ENCODE measurements at regions not wholly inside any gene's neighbourhood (a gene's known extent, or its start where the extent isn't known, plus 50 kb on each side); places are given as distances from the start of the nearest gene placed in this dataset.

DNA sequence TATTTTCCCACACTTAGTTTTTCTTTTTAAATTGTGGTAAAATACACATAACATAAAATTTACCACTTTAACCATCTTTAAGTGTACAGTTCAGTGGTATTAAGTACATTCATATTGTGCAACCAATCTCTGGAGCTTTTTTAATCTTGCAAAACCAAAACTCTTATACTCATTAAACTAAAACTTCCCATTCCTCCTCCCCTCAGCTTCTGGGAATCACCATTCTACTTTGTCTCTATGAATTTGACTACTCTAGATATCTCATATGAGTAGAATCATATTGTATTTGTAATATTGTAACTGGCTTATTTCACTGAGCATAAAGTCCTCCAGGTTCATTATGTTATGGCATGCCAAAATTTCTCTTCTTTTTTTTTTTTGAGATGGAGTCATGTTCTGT lies 86.4 kb upstream of the JAZF1 start:
- no peak overlapping the region for H3K4me3 ChIP-seq (ENCODE audit: insufficient read depth, low read depth, low read length)
- no peak overlapping the region for H3K56ac ChIP-seq (ENCODE audit: extremely low read depth, insufficient read depth, low read length)
- no peak overlapping the region for H2BK120ac ChIP-seq (ENCODE audit: low read depth, low read length)
- no peak overlapping the region for H2AFZ ChIP-seq (replicated peaks; ENCODE audit: low read length, poor library complexity)
- no peak overlapping the region for H4K8ac ChIP-seq (ENCODE audit: low read depth in 2 of 2, low read length in 2 of 2)
- H2AK9ac ChIP-seq (replicated peaks; ENCODE audit: low read depth, low read length, poor library complexity): no peak overlapping the region
- no peaks in the 10 kb centered on the region for H3K9me3 ChIP-seq (ENCODE audit: control insufficient read depth, insufficient read depth, low read length)
- BruUV-seq (replicated peaks): no TSS peak
- no peak overlapping the region for H4K91ac ChIP-seq (ENCODE audit: insufficient read depth, low read depth, low read length)
- H3K14ac ChIP-seq (replicated peaks; ENCODE audit: low read depth, low read length): no peak overlapping the region
- in situ Hi-C loops (cut with MboI; ENCODE audit: low sequenced_read_pairs) (no loop called here), dilution Hi-C loops (cut with HindIII; ENCODE audit: low sequenced_read_pairs, unreplicated experiment) (no loop called here), intact Hi-C loops (cut with micrococcal nuclease) (no loop called here)
- no peak overlapping the region for H3K23ac ChIP-seq (ENCODE audit: low read depth, low read length)
- no peak overlapping the region for H3K9ac ChIP-seq (ENCODE audit: low read depth, low read length)
- no peak overlapping the region for H4K5ac ChIP-seq (ENCODE audit: low read depth, low read length)
- TF ChIP-seq MXI1 (IDR thresholded peaks at IDR 0.05; ENCODE audit: borderline replicate concordance, low read depth, low read length) (no peak), ELK1 (IDR thresholded peaks at IDR 0.05; ENCODE audit: borderline replicate concordance, low read depth, low read length) (no peak), CHD1 (IDR thresholded peaks at IDR 0.05; ENCODE audit: low read depth, low read length) (no peak), CEBPB (IDR thresholded peaks at IDR 0.05; ENCODE audit: low read depth, low read length) (no peak), RCOR1 (IDR thresholded peaks at IDR 0.05; ENCODE audit: insufficient replicate concordance, low read length) (no peak), MAFK (IDR thresholded peaks at IDR 0.05; ENCODE audit: low read depth, low read length) (no peak), POLR2A (IDR thresholded peaks at IDR 0.05; ENCODE audit: low read depth, low read length) (no peak), FOS (IDR thresholded peaks at IDR 0.05; ENCODE audit: low read depth, low read length) (no peak), RAD21 (IDR thresholded peaks at IDR 0.05; ENCODE audit: low read length) (no peak), SMC3 (IDR thresholded peaks at IDR 0.05; ENCODE audit: low read depth, low read length) (no peak), BHLHE40 (IDR thresholded peaks at IDR 0.05; ENCODE audit: low read depth, low read length) (no peak), MAZ (IDR thresholded peaks at IDR 0.05; ENCODE audit: borderline replicate concordance, low read depth, low read length) (no peak), USF2 (IDR thresholded peaks at IDR 0.05; ENCODE audit: low read depth, low read length) (no peak), NFE2L2 (IDR thresholded peaks at IDR 0.05; ENCODE audit: low read depth, low read length) (no peak), RFX5 (IDR thresholded peaks at IDR 0.05; ENCODE audit: low read depth, low read length) (no peak)
- TF ChIP-seq, protein P1, sequence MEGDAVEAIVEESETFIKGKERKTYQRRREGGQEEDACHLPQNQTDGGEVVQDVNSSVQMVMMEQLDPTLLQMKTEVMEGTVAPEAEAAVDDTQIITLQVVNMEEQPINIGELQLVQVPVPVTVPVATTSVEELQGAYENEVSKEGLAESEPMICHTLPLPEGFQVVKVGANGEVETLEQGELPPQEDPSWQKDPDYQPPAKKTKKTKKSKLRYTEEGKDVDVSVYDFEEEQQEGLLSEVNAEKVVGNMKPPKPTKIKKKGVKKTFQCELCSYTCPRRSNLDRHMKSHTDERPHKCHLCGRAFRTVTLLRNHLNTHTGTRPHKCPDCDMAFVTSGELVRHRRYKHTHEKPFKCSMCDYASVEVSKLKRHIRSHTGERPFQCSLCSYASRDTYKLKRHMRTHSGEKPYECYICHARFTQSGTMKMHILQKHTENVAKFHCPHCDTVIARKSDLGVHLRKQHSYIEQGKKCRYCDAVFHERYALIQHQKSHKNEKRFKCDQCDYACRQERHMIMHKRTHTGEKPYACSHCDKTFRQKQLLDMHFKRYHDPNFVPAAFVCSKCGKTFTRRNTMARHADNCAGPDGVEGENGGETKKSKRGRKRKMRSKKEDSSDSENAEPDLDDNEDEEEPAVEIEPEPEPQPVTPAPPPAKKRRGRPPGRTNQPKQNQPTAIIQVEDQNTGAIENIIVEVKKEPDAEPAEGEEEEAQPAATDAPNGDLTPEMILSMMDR (conservative IDR thresholded peaks at IDR 0.05; ENCODE audit: low read depth, low read length): no peak
- ChIA-PET POLR2A (ENCODE audit: unreplicated experiment) (no interaction called here), CTCF (interaction anchor here (0.9 kb wide), 1 partner anchor 75 kb away, joined by 3 read pairs; no protein-coding TSS in a partner anchor)
- H2AK5ac ChIP-seq (ENCODE audit: low read depth, low read length): no peak overlapping the region
- H2BK5ac ChIP-seq (ENCODE audit: low read depth, low read length, poor library complexity, severe bottlenecking): no peak overlapping the region
- H2BK20ac ChIP-seq (ENCODE audit: low read depth, low read length): no peak overlapping the region
- no peaks in the 10 kb centered on the region for H3K4me1 ChIP-seq (ENCODE audit: control insufficient read depth, insufficient read depth, low read length)
- no peaks in the 10 kb centered on the region for H3K9me1 ChIP-seq (ENCODE audit: insufficient read depth, low read length)
- H4K20me1 ChIP-seq (ENCODE audit: insufficient read depth, low read length): no peaks in the 10 kb centered on the region
- DNase-seq: no peak
- H3K36me3 ChIP-seq (ENCODE audit: control insufficient read depth, insufficient read depth, low read length): no peaks in the 10 kb centered on the region
- no peak for ATAC-seq (ENCODE audit: low read depth)
- no peak overlapping the region for H3K4me2 ChIP-seq (ENCODE audit: low read depth, low read length)
- H3K18ac ChIP-seq (ENCODE audit: low read depth, low read length): no peak overlapping the region
- no peaks in the 10 kb centered on the region for H3K79me1 ChIP-seq (ENCODE audit: low read depth in 1 of 2, low read length in 2 of 2)
- no peak overlapping the region for H3K27ac ChIP-seq (ENCODE audit: insufficient read depth, low read length)
- H3K4ac ChIP-seq (ENCODE audit: low read depth, low read length): no peak overlapping the region
- H2BK15ac ChIP-seq (ENCODE audit: low read depth, low read length): no peak overlapping the region
- peaks cover 6% of the 10 kb centered on the region; the same call in 1 of the 2 replicates for H3K27me3 ChIP-seq (ENCODE audit: control insufficient read depth, insufficient read depth, low read length)

Data from IMR-90 (cell line).